ENCODE measurements at regions not wholly inside any gene's neighbourhood (a gene's known extent, or its start where the extent isn't known, plus 50 kb on each side); places are given as distances from the start of the nearest gene placed in this dataset.
A peak's percentile ranks its signal among the peaks of the same experiment; 100 is the strongest.
"Not testable (repeated sequence)": the region's sequence is repeated elsewhere in the genome, so short reads cannot be mapped to it uniquely, and the experiment has no call there.

DNA sequence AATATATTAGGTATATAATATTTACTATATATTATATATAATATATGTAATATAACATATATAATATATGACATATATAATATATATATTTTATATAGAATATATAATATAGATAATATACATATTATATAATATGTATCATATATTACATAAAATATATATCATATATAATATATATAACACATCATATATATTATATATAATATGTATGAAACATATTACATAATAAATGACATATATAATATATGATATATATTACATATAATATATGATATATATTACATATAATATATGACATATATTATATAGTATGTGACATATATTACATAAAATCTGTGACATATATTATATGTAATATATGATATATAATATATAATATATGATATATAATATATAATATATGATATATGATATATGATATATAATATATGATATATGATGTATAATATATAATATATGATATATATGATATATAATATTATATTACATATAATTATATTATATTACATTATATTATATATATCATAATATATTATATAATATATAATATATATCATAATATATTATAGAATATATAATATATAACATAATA is 119.5 kb upstream of the RIMBP3 start:
- ATAC-seq (no peak), DNase-seq (no peak)
- peaks cover 0 to 9% (median 3%) of the 10 kb centered on the region in 9 donors for H3K9me3 Mint-ChIP-seq
- H3K4me3 Mint-ChIP-seq = no peak overlapping the region
- POLR2A ChIA-PET = no interaction called here
- H3K4me1 Mint-ChIP-seq = no peaks in the 10 kb centered on the region
- H3K27me3 Mint-ChIP-seq = no peaks in the 10 kb centered on the region
- no peak overlapping the region for H3K27ac Mint-ChIP-seq
- no peaks in the 10 kb centered on the region for H3K36me3 Mint-ChIP-seq

DNA sequence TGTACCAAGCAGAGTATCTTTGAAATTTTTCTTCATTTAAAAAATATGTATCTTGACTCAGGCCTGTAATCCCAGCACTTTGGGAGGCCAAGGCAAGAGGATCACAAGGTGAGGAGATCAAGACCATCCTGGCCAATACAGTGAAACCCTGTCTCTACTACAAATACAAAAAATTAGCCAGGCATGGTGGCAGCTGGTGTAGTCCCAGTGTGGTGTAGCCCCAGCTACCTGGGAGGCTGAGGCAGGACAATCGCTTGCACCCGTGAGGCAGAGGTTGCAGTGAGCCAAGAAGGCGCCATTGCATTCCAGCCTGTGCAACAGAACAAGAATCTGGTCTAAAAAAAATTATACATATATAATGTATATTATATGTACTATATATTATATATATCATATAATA is 118.7 kb upstream of the RIMBP3 start:
- H3K4me1 Mint-ChIP-seq, H3K4me3 Mint-ChIP-seq, POLR2A ChIA-PET, H3K36me3 Mint-ChIP-seq, H3K9me3 Mint-ChIP-seq, H3K27me3 Mint-ChIP-seq, H3K27ac Mint-ChIP-seq: not testable (repeated sequence)
- ATAC-seq = peak in 1 of 2 donors; percentile 38
- DNase-seq = peak in 9 of 10 donors; percentile 30 to 90 (median 67)

Data from naive thymus-derived CD8-positive, alpha-beta T cell (primary cell).